ENCODE measurements at regions not wholly inside any gene's neighbourhood (a gene's known extent, or its start where the extent isn't known, plus 50 kb on each side); places are given as distances from the start of the nearest gene placed in this dataset.

DNA sequence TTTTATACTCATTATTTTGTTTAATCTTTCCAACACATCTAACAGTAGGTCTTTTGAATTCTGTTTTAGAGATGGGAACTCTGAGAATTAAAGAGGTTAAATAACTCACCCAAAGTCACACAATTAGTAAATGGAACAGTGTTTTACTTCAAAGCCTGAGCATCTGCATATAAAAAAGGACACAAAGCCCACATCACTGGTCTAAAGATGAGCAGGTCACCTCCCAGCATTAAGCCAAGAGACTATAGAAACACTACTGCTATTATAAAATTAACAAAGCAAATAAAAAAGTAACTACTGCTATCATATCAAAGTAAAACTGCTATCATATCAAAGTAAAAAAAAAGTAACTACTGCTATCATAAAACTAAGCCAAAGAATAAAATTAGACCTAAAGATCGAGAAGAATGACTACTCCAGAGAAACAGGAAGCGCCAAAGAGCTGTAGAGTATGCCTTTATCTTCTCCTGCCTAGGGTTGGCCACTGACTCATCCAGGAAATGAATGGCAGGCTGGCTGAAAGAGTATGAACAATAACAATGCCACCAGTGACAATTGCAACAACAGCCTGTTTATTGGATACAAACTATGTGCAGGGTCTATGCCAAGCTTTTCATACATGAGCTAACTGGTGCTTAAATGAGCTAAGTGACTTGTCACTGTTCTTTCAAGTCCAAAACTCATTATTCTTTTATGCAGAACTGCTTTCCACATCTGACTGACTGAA, 1153.0 kb upstream of the TENM4 start:
- H3K27ac ChIP-seq (ENCODE audit: low read depth, low read length), result no peak overlapping the region
- 38 to 48% (median 46%) methylated on average over 2 of the region's 2 CpGs for WGBS, 3 donors

DNA sequence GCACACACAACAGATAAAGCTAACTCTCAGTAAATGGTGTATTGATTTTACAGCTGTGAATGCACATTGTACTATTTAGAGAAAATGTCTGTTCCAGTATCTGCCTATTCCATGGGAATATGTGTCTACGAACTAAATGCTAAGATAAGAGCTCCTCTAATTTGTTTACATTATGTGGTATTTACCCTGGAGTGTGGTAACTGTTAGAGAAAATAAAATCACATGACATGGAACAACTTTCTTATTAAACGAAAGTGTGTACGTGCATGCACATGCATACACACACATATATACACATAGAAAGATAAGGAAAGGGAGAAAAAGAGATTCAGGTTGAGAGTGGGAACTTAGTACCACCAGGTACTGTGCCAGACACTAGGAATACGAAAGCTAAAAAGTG, 1151.7 kb upstream of the TENM4 start:
- 48 to 83% (median 69%) methylated on average over 4 of the region's 4 CpGs for WGBS, 3 donors
- no peak overlapping the region for H3K27ac ChIP-seq (ENCODE audit: low read depth, low read length)

DNA sequence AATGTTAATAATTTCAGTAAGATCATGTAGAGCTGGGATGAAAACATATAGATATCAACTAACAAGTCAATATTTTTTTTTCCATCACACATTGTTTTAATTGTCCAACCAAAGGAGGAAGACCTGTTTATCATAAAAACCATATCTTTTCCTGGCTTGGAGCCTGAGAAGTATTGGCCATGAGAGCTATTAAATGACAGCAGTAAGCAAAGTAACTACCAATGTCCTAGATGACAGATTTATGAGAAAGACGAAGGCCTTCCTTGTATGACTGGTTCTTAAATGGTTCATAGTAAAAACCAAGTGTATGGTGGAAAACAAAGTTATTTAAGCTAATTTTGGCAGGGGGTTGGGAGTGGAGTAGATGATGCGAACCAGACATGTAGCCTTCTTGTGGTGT, 1147.1 kb upstream of the TENM4 start:
- 73 to 78% (median 75%) methylated on average over 2 of the region's 2 CpGs for WGBS, 3 donors
- H3K27ac ChIP-seq (ENCODE audit: low read depth, low read length), result no peak overlapping the region

DNA sequence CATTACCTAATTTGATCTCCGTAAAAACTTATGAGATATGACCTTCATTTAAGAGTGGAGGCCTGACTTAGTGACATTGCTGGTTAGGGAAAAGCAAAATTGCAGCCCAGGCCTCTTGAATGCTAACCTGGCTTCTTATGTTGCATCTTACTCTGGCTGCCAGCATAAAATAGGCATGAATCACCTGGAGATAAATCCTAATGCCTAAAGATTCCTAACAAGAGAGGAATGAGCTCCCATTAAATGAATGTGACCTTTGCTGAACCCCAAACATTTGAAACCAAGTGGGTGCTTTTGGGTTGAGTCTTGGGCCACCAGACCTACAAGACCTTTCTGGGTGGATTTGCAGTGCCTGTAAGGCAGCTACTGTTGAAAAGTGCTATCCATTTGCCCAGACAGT, 1145.6 kb upstream of the TENM4 start:
- 84 to 93% (median 91%) methylated on average over 1 of the region's 1 CpG for WGBS, 3 donors
- H3K27ac ChIP-seq (ENCODE audit: low read depth, low read length), result no peak overlapping the region

DNA sequence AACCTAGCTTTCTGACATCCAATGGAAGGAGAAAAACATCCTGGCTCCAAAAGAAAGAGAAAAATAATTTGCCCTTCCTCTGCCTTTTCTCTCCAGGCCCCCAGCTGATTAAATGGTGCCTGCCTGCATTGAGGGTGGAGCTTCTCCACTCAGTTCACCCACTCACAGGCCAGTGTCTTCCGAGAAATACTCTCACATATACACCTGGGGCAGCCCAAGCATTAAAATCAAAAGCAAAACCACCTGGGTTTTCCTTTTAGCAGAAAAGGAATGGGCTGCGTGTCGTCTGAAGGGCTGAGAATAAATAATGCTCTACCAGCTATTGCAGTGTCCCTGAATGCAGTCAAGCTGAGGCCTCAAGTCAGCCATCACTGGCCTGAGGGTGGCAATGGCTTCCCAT, 1143.8 kb upstream of the TENM4 start:
- H3K27ac ChIP-seq (ENCODE audit: low read depth, low read length), result no peak overlapping the region
- WGBS, 3 donors, result 86 to 92% (median 92%) methylated on average over 3 of the region's 3 CpGs

DNA sequence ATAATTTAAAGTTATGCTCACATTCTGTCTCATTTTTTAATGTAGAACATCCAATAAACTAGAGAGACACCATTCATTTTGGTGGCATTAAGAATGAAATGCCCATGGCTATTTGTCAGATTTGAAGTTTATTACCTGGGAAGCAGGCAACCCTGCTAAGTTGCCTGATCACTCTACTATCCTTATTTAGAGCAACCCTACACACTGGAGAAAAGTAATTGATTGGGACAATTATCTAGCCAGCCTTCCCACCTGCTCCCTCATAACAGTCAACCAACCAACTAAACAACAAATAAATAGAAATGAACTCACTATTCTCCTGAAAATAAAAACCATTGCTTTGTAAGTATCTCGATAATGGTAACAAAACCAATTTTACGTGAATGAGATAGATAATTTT, 1129.0 kb upstream of the TENM4 start:
- WGBS, 3 donors, result 84 to 87% (median 86%) methylated on average over 2 of the region's 2 CpGs
- H3K27ac ChIP-seq (ENCODE audit: low read depth, low read length), result no peak overlapping the region

DNA sequence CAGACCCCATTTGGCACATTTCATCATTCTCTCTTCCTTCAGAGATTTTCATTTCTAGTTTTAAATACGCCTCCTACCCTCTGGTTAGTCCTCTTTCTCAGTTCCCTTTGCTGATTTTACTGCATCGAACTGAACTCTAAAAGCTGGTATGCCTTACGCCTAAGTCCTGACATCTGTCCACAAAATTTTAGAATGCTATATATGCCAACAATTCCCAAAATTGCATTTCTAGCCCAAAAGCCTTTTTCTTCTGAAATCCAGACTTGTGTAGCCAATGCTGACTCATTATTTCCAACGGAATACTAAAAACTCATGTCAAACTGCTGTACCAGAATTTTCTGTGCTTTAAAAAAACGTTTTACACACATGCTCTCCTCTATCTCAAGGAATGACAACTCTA, 1124.4 kb upstream of the TENM4 start:
- 69 to 79% (median 72%) methylated on average over 5 of the region's 5 CpGs for WGBS, 3 donors
- no peak overlapping the region for H3K27ac ChIP-seq (ENCODE audit: low read depth, low read length)

DNA sequence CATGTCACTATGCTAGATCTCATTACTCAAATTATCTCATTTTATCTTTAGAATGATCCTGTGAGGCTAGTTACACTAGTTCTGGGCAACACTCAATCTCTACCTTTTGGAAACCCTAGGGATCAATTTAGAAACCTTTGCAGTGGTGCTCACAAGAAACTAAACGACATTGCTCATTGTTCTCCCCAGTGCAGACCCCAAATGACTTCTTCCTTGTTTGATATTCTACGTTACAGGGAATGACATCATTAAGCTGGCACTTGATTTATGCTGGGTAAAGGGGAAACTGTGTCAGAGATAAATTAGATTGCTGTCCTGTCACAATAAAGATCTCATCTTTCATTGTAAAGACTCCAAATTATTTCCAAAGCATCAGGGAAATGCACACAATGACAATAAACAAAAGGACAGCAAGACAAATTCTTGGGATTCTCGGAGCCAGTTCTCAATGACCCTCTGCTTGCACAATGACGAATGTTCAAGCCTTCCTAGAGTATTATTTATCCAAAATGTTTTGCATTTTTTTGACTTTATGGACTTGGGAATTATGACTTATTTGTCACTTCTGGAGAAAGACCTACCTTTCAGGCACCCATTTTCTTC, 1121.8 kb upstream of the TENM4 start:
- 42 to 56% (median 44%) methylated on average over 4 of the region's 4 CpGs for WGBS, 3 donors
- H3K27ac ChIP-seq (ENCODE audit: low read depth, low read length), result no peak overlapping the region

DNA sequence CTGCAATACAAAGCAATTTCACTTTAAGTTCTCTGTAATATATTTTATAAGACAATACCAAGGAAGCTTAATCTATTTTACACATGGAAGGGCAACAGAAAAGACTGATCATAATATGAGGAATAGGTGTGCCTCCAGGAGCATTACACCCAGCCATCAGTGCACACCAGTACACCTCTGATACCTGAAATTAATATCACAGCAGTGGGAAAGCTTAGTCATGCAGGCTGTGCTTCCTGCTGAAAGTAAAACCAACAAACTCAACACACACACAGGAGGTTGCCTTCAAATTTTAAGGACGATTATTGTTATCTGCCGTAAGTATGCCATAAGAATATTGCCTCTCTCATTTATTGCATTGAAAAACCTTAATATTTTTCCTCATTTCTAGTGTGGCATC, 1119.1 kb upstream of the TENM4 start:
- 78 to 88% (median 88%) methylated on average over 2 of the region's 2 CpGs for WGBS, 3 donors

DNA sequence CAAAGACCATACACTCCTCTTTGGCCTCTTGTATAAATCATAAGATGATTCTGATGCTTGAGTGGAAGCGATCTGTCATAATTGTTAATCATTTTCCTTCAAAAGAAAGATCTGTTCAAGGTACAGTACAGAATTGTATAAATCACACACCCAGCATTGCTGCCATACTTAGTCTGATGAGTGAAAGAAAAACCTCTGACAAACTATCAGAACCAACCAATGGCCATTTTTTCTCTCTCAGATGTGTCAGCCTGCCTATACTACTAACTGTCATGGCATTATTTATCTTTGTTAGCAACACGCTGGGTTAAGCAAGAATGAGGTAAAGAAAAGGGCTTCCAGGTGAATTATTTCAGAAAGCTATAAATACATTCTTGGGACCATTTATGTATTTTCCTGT, 1112.7 kb upstream of the TENM4 start:
- 76 to 85% (median 84%) methylated on average over 2 of the region's 2 CpGs for WGBS, 3 donors

More for the DNA sequence above, 1119.1 kb upstream of the TENM4 start:
- no peak overlapping the region for H3K27ac ChIP-seq (ENCODE audit: low read depth, low read length)

DNA sequence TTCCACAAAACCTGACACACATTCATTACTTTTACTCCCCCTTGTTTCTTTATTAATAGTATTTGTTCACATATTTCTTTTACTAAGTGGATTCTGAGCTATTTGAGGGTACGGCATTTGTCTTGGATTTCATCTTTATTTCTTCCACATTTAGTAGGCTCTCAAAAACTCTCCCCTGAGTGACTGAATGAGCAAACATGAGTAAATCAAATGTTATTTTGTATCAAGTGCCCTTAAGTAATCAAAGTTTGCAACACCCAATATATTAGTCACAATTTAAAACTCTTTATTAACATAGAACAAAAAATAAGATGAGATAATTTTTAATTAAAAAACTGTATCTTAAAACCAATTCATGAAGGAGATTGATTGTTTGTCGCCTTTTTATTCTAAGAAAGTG, 1101.9 kb upstream of the TENM4 start:
- 76 to 84% (median 84%) methylated on average over 2 of the region's 2 CpGs for WGBS, 3 donors
- H3K27ac ChIP-seq (ENCODE audit: low read depth, low read length), result no peak overlapping the region

More for the DNA sequence above, 1112.7 kb upstream of the TENM4 start:
- no peak overlapping the region for H3K27ac ChIP-seq (ENCODE audit: low read depth, low read length)

DNA sequence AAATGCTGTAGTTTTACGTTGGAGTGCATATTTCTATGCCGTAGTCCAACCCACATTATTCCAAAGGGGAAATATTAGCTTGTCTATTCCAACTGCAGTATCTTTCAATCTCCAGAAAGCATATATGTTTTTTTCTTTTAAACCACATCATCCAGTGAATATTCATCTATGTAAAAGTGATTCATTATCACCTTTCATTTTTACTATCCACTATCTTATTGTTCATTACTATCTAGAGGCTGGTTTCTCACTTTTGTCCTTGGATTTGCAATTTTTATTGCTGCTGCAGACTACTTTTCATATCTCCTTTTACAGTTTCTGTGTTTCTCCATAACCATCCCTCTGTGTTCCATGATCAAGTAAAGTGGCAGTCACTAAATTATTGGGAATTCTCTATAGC, 1097.2 kb upstream of the TENM4 start:
- H3K27ac ChIP-seq (ENCODE audit: low read depth, low read length), result no peak overlapping the region
- 81 to 84% (median 82%) methylated on average over 2 of the region's 2 CpGs for WGBS, 3 donors

DNA sequence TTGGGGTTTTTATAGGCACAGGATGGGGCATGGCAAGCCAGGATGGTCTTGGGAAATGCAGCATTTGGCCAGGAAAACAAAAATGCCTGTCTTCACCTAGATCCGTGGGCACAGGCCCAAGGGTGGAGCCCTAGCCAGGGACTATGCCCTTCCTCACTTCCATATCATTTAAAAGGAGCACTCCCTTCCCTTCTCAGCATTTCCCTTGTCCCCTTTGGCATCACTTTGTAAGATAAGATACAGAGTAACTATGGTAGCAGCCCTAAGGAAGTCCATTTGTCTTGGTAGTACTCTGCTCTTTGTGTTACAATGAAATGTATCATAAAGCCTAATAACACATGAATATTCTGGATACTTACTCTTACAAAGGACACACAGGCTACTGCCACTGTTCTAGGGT, 1092.6 kb upstream of the TENM4 start:
- H3K27ac ChIP-seq (ENCODE audit: low read depth, low read length), result no peak overlapping the region
- 62 to 87% (median 73%) methylated on average over 1 of the region's 1 CpG for WGBS, 3 donors

DNA sequence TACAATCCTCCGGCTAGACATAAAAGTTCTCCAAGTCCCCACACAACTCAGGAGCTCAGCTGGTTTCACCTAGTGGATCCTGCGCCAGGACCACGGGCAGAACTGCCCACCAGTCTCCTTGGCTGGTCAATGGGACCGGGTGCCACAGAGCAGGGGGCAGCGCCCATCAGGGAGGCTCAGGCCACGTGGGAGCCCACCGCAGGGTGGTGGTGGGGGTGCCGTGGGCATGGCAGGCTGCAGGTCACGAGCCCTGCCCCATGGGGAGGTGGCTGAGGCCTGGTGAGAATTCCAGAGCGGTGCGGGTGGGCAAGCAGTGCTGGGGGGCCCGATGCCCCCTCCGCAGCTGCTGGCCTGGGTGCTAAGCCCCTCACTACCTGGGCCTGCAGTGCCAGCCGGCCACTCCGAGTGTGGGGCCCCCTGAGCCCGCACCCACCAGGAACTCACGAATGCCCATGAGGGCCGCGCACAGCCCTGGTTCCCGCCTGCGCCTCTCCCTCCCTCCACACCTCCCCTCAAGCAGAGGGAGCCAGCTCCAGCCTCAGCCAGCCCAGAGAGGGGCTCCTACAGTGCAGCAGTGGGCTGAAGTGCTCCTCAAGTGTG, 1091.9 kb upstream of the TENM4 start:
- no peak overlapping the region for H3K27ac ChIP-seq (ENCODE audit: low read depth, low read length)
- 89 to 96% (median 94%) methylated on average over 21 of the region's 21 CpGs for WGBS, 3 donors

DNA sequence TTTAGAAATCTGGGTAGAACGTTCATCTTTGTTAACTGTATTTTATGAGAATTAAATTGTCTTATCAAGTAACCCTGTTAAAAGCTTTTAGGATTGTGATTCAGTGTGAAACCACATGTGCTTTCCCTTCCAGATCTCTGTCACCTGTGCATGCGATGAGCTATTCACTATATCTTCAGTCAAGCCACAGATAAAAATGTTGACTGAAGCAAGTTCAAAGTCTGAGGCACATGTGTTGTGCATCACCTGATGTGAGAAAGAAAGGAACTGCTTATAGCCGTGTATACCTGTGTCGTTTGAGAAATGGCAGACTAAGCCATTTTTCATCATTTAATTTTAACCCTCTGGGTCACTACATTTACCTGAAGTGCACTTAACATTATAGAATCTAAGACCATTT, 1088.9 kb upstream of the TENM4 start:
- WGBS, 3 donors, result 34 to 62% (median 60%) methylated on average over 4 of the region's 4 CpGs
- H3K27ac ChIP-seq (ENCODE audit: low read depth, low read length), result no peak overlapping the region

DNA sequence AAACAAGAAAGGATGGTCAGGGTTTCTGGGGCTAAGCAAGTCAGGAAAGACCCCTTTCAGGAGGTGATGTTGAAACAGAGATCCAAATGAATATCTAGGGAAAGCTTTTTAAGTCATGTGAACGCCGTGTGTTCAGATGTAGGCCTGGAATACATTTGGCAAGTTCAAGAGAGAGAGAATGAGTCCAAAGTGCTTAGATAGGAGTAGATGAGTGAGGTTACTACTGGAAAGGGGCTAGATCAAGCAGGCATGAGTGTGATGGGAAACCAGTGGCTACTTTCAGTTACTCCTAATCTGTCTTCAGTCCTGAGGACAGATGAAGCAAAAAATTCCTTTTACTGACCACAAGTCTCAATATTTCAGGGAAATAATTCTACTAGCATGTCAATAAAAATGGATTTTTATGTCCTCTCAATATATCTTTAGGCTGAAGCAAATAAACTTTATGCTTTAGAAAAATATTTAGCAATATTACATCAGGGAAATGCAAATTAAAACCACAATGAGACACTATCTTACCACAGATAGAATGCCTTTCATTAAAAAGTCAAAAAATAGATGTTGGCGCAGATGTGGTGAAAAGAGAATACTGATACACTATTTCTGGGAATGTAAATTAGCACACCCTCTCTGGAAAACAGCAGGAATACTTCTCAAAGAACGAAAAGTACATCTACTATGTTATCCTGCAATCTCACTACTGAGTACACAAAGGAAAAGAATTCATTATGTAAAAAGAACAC, 1085.0 kb upstream of the TENM4 start:
- no peak overlapping the region for H3K27ac ChIP-seq (ENCODE audit: low read depth, low read length)
- WGBS, 3 donors, result 59 to 72% (median 70%) methylated on average over 4 of the region's 4 CpGs

DNA sequence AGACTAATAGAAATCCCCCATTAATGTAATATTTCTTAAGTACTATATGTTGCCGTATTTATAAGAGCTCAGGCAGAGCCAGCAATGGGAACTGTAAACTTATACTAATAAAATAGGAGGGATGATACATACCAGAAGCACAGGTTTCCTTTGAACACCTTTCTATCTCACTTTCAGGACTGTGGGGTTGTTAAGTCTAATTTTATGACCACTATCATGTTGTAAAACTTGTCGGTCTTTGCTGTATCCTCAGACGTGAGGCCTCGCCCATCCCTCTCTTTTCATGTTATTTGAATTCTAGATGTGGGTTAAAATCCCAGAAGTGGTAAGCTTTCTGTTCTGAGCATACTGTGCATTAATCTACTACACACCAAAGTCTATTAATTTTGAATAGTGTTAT, 1083.5 kb upstream of the TENM4 start:
- whole genome bisulfite sequencing, 3 donors, result 66 to 75% (median 67%) methylated on average over 4 of the region's 4 CpGs
- H3K27ac ChIP-seq (ENCODE audit: low read depth, low read length), result no peak overlapping the region

DNA sequence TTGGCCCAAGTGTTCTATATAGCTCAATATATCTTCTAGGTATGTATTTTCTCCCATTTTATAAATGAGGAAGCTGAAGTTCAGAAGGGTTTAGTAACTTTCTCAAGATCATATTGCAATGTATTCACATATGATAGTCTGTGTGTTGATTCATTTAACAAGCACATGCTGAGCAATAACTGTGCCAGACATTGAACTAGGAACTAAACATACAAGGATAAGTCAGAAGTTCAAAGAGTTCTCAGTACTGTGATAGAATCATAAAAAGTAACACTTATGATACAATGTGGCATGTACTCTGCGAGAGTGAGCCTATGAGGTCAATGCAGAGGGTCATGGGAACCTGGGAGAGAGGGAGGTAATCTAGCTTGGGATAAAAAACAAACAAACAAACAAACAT, 1082.2 kb upstream of the TENM4 start:
- H3K27ac ChIP-seq (ENCODE audit: low read depth, low read length), result no peak overlapping the region
- 81 to 85% (median 81%) methylated on average over 1 of the region's 1 CpG for WGBS, 3 donors

DNA sequence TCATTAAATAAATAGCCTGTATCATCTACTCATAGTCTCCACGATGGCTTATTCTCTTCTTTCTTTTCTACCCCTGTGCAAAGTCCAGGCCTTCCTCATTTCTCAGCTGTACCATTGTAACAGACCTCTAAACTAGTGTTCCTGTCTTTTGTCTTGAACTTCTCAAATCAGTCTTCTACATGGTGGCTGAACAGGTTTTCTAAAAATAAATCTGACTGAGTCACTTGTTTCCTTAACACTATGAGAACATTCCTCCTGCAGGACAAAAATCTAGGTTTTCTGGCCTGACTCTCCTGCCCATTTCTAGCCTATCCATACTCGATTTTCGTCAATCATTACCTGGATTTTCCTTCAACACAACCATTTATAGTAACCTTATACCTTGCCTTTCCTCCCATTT, 1080.8 kb upstream of the TENM4 start:
- no peak overlapping the region for H3K27ac ChIP-seq (ENCODE audit: low read depth, low read length)

More for the DNA sequence above, 1080.8 kb upstream of the TENM4 start:
- 49 to 75% (median 66%) methylated on average over 3 of the region's 3 CpGs for WGBS, 3 donors

Measured in adipose tissue (tissue), 3 donors.